ENCODE measurements at regions not wholly inside any gene's neighbourhood (a gene's known extent, or its start where the extent isn't known, plus 50 kb on each side); places are given as distances from the start of the nearest gene placed in this dataset.
"Not testable (repeated sequence)": the region's sequence is repeated elsewhere in the genome, so short reads cannot be mapped to it uniquely, and the experiment has no call there.

- H3K4me3 ChIP-seq (ENCODE audit: control insufficient read depth, low read depth, low read length) = no peak overlapping the region
- TF ChIP-seq CTCF (IDR thresholded peaks at IDR 0.05; ENCODE audit: control insufficient read depth, insufficient read depth, low read depth, low read length, missing control alignments) = no peak
- no peak for DNase-seq (ENCODE audit: low read depth)
These were observed 132.9 kb downstream of the SREK1 start for GRCh38 chr5:66276986-66277385.

GRCh38 chr5:66277981-66278380, 133.9 kb downstream of the SREK1 start:
- TF ChIP-seq CTCF (IDR thresholded peaks at IDR 0.05; ENCODE audit: control insufficient read depth, insufficient read depth, low read depth, low read length, missing control alignments) = no peak
- H3K4me3 ChIP-seq (ENCODE audit: control insufficient read depth, low read depth, low read length) = no peak overlapping the region
- DNase-seq (ENCODE audit: low read depth) = no peak

GRCh38 chr5:66281294-66281693, 137.2 kb downstream of the SREK1 start:
- DNase-seq (ENCODE audit: low read depth) = no peak
- no peak overlapping the region for H3K4me3 ChIP-seq (ENCODE audit: control insufficient read depth, low read depth, low read length)
- no peak for TF ChIP-seq CTCF (IDR thresholded peaks at IDR 0.05; ENCODE audit: control insufficient read depth, insufficient read depth, low read depth, low read length, missing control alignments)

- no peak for DNase-seq (ENCODE audit: low read depth)
- TF ChIP-seq CTCF (IDR thresholded peaks at IDR 0.05; ENCODE audit: control insufficient read depth, insufficient read depth, low read depth, low read length, missing control alignments) = no peak
- no peak overlapping the region for H3K4me3 ChIP-seq (ENCODE audit: control insufficient read depth, low read depth, low read length)
These were observed 140.7 kb downstream of the SREK1 start for GRCh38 chr5:66284588-66285342.

- TF ChIP-seq CTCF (IDR thresholded peaks at IDR 0.05; ENCODE audit: control insufficient read depth, insufficient read depth, low read depth, low read length, missing control alignments) = no peak
- no peak for DNase-seq (ENCODE audit: low read depth)
- H3K4me3 ChIP-seq (ENCODE audit: control insufficient read depth, low read depth, low read length) = no peak overlapping the region
These were observed 141.3 kb downstream of the SREK1 start for GRCh38 chr5:66285343-66285922.

- DNase-seq (ENCODE audit: low read depth) = no peak
- no peak overlapping the region for H3K4me3 ChIP-seq (ENCODE audit: control insufficient read depth, low read depth, low read length)
- no peak for TF ChIP-seq CTCF (IDR thresholded peaks at IDR 0.05; ENCODE audit: control insufficient read depth, insufficient read depth, low read depth, low read length, missing control alignments)
These were observed 147.7 kb downstream of the SREK1 start for GRCh38 chr5:66291771-66292170.

GRCh38 chr5:66293851-66294250, 149.8 kb downstream of the SREK1 start:
- DNase-seq (ENCODE audit: low read depth); H3K4me3 ChIP-seq (ENCODE audit: control insufficient read depth, low read depth, low read length): not testable (repeated sequence)
